VCaP (cell line): ENCODE measurements at regions not wholly inside any gene's neighbourhood (a gene's known extent, or its start where the extent isn't known, plus 50 kb on each side); places are given as distances from the start of the nearest gene placed in this dataset.

Source experiments
- H3K27ac ChIP-seq: fragments of 450-650 bp; 2 replicates; pipeline ENCODE4 v1.5.1; 2017
- TF ChIP-seq, protein P1 (sequence below): fragments of 450-650 bp; conservative IDR thresholded peaks from 2 replicates; pipeline ENCODE4 v1.5.1; 2017; ENCODE audit warnings: mild to moderate bottlenecking, moderate library complexity

DNA sequence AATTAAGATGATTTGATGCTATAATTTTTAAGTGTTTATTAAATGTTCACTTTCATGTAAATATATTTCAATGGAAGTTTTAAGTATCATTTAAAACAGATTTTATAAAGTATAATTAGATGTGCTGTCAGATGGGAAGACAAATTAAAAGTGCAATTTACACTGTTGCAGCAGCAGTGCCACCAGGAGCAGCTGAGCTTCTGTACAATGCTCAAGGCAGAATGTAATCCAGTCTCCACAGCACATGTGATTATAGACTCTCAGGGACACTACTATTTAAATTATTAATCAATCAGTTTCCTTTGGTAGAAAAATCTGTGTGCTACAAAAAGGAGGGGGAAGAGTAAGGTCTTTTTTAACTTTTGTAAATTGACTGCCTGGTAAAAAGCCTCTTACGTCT lies 285.7 kb upstream of the USP15 start:
- H3K27ac ChIP-seq, result no peak overlapping the region
- TF ChIP-seq, protein P1, sequence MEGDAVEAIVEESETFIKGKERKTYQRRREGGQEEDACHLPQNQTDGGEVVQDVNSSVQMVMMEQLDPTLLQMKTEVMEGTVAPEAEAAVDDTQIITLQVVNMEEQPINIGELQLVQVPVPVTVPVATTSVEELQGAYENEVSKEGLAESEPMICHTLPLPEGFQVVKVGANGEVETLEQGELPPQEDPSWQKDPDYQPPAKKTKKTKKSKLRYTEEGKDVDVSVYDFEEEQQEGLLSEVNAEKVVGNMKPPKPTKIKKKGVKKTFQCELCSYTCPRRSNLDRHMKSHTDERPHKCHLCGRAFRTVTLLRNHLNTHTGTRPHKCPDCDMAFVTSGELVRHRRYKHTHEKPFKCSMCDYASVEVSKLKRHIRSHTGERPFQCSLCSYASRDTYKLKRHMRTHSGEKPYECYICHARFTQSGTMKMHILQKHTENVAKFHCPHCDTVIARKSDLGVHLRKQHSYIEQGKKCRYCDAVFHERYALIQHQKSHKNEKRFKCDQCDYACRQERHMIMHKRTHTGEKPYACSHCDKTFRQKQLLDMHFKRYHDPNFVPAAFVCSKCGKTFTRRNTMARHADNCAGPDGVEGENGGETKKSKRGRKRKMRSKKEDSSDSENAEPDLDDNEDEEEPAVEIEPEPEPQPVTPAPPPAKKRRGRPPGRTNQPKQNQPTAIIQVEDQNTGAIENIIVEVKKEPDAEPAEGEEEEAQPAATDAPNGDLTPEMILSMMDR, result no peak

DNA sequence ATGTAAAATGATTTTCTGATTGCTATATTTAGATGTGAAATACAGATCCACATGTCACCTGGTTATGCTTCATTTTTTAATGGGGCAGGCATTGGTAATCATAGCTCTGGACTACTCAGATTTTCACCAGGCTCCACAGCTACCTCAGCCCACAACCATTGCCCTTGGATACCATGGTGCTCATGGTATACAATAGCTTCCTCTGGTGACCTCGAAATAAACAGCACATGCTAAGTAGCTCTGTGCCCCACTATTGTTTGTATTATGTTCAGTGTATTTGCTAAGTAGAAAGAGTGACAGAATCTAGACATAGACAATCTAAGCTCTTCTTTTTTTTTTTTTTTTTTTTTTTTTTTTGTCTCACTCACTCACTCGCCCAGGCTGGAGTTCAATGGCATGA lies 274.4 kb upstream of the USP15 start:
- TF ChIP-seq, protein P1, result no peak
- no peak overlapping the region for H3K27ac ChIP-seq

DNA sequence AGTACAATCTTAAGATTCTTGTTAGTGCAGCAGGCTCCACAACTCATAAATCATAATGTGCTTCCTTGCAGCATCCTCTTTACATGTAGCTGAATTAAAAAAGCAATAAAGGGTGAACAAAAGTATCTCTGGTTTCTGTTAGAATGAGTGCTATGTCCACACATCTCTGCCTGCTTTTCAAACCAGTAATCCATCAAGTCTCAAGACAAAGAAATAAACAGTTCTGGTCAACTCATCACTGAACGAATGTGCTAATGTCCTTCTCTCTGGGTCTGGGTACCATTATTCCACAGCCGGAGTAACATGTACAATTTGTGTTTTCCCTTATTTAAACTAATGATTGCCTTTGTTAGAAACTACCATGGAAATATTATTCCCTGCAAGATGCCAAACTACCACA lies 273.0 kb upstream of the USP15 start:
- TF ChIP-seq, protein P1, result no peak

DNA sequence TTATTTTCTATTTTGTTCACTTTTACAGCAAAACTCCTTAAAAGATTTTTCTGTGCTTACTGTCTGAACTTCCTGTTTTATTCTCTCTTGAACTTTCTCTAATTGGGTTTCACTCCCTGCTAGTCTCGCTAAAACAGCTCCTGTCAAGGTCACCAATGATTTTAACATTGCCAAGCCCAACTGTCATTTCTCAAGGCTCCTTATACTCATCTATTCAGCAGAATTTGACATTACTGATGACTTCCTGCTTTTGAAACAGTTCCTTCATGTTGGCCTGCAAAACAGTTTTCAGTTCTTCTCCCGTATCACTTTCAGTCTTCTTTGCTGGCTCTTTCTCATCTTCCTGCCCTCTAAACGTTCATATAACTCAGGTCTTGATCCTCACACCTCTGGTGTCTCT lies 268.5 kb upstream of the USP15 start:
- TF ChIP-seq, protein P1, result no peak
- H3K27ac ChIP-seq, result no peak overlapping the region

More for the DNA sequence above, 273.0 kb upstream of the USP15 start:
- no peak overlapping the region for H3K27ac ChIP-seq

DNA sequence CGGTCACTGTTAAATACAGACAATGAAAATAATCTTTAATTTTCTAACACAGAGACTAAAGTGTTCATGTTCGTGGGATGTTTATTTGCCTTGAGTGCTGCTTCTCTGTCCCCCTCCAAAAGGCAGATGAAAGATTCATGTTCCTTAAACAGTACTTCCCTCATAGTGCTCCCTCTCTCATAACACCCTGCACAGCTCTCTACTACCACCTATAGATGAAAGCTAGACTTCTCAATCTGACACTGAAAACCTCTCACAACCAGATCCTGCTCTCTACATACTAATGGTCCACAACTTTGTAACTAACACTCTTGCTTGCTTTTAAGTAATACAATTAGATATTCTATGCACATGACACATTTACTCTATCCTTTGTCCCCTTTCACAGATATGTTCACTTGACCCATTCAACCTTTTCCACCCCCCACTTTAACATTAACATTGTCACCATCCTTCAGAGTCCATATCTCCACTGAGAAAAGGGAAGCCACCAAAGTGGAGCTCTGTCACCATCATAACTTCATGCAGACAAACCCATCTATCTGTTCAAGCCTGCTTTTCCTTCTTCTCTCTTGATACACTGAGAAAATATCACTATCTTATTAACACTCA lies 266.4 kb upstream of the USP15 start:
- TF ChIP-seq, protein P1, result peak; percentile 96
- H3K27ac ChIP-seq, result no peak overlapping the region

DNA sequence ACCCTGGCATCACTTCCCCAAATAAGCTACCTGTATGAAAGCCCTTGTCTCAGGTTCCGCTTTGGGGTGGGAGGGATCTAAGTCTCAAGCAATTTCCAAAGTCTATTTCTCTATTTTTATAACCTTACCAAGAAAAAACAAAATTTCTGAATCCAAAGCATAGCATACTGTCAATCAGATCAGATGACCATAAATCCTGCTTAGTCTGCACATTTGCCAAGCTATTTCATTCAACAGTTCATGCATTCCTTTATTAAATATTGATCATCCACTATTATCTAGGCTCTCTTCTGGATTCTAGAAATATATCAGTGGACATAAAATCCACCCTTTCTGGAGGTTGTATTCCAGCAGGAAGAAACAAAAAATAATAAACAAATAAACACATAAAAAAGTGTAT lies 263.5 kb upstream of the USP15 start:
- TF ChIP-seq, protein P1, result no peak
- no peak overlapping the region for H3K27ac ChIP-seq

- no peak overlapping the region for H3K27ac ChIP-seq
- TF ChIP-seq, protein P1, result no peak
These were observed 261.4 kb upstream of the USP15 start for GRCh38 chr12:61998791-61999190.

DNA sequence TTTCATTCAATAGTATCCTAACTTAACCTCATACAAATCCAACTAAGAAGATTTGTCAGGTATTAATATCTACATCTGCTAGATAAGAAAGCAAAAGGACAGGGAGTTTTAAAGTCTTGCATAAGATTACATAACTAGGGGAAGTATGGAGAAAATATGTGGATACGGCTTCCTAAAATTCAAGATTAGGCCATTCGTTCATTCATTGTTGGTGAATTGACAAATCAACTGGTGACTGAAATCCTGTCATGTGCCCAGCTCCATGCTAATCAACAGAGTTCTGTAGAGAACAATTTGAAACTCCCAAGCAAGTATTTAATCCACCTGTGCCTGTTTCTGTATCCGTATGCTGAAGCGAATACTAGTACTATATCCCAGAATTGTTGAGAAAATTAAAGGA lies 260.9 kb upstream of the USP15 start:
- H3K27ac ChIP-seq, result no peak overlapping the region
- TF ChIP-seq, protein P1, result no peak
